Sigmoid colon (tissue), 6 donors: ENCODE measurements at regions not wholly inside any gene's neighbourhood (a gene's known extent, or its start where the extent isn't known, plus 50 kb on each side); places are given as distances from the start of the nearest gene placed in this dataset.

Experiments used
- DNase-seq: peaks from one replicate; pipeline ENCODE4 v3.0.0-alpha.2; 2019
- H3K27ac ChIP-seq, 4 donors: fragments of 200-600 bp; sonication (generic); one replicate each; pipeline ENCODE4 v1.5.1; 2016 to 2019; ENCODE audit warnings: mild to moderate bottlenecking in 1 of 4
- H3K27me3 ChIP-seq, 3 donors: fragments of 200-600 bp; sonication (generic); one replicate each; pipeline ENCODE4 v1.5.1; 2019; ENCODE audit warnings: mild to moderate bottlenecking in 1 of 3
- H3K36me3 ChIP-seq, 4 donors: fragments of 200-600 bp; sonication (generic); one replicate each; pipeline ENCODE4 v1.5.1; 2016 to 2019
- H3K4me1 ChIP-seq, 4 donors: fragments of 200-600 bp; sonication (generic); one replicate each; pipeline ENCODE4 v1.5.1; 2017 to 2019
- H3K4me3 ChIP-seq, 4 donors: fragments of 200-600 bp; sonication (generic); one replicate each; pipeline ENCODE4 v1.5.1; 2017 to 2019; ENCODE audit warnings: mild to moderate bottlenecking in 2 of 4, moderate library complexity in 1 of 4
- H3K9me3 ChIP-seq, 4 donors: fragments of 200-600 bp in 3 of 4; sonication (generic) in 3 of 4; one replicate each; pipeline versions ENCODE4 v1.5.1 to v1.6.1; 2013 to 2019
- EP300 ChIP-seq, 4 donors: sonication (generic); formaldehyde crosslinking; IDR thresholded peaks; one replicate each; pipeline ENCODE4 v1.6.1; 2017; ENCODE audit warnings: antibody characterized with exemption in 4 of 4
- POLR2A ChIP-seq, 2 donors: fragments of 450-650 bp; IDR thresholded peaks; one replicate each; pipeline ENCODE4 v1.6.1; 2016; ENCODE audit warnings: antibody characterized with exemption in 2 of 2, mild to moderate bottlenecking in 2 of 2, moderate library complexity in 2 of 2
- POLR2AphosphoS5 ChIP-seq, 4 donors: sonication (generic); formaldehyde crosslinking; IDR thresholded peaks; one replicate each; pipeline ENCODE4 v1.6.1; 2017; ENCODE audit warnings: antibody characterized with exemption in 4 of 4
- WGBS, 2 donors: extraction: QIAGEN DNeasy Blood & Tissue Kit; methylation state at CpG; one replicate each; pipeline ENCODE4 v1.1.7; 2013; 5-methylcytosine and 5-hydroxymethylcytosine counted together
- intact Hi-C: fragments of 100-400 bp; cut with DNase I; formaldehyde crosslinking; loops from one replicate; pipeline ENCODE4 v1.15.1; 2023
- TF ChIP-seq, protein P1 (sequence below), 4 experiments: fragments of 450-650 bp in 3 of 4; fragments of 200-600 bp in 1 of 4; IDR thresholded peaks; one replicate each; pipeline ENCODE4 v1.5.1; 2016 to 2019; ENCODE audit warnings: antibody characterized with exemption in 4 of 4, mild to moderate bottlenecking in 3 of 4, moderate library complexity in 2 of 4
- donor health status: healthy with polysubstance abuse.
- donor health status: healthy.

- 87 to 94% methylated on average over 5 of the region's 5 CpGs for WGBS, 2 donors
- Histone ChIP-seq H3K27ac (no peak overlapping the region), H3K36me3 (peaks cover 0 to 59% (median 9%) of the 10 kb centered on the region in 4 donors), H3K27me3 (no peaks in the 10 kb centered on the region), H3K4me1 (no peaks in the 10 kb centered on the region), H3K9me3 (no peaks in the 10 kb centered on the region), H3K4me3 (no peak overlapping the region)
- TF ChIP-seq, protein P1, sequence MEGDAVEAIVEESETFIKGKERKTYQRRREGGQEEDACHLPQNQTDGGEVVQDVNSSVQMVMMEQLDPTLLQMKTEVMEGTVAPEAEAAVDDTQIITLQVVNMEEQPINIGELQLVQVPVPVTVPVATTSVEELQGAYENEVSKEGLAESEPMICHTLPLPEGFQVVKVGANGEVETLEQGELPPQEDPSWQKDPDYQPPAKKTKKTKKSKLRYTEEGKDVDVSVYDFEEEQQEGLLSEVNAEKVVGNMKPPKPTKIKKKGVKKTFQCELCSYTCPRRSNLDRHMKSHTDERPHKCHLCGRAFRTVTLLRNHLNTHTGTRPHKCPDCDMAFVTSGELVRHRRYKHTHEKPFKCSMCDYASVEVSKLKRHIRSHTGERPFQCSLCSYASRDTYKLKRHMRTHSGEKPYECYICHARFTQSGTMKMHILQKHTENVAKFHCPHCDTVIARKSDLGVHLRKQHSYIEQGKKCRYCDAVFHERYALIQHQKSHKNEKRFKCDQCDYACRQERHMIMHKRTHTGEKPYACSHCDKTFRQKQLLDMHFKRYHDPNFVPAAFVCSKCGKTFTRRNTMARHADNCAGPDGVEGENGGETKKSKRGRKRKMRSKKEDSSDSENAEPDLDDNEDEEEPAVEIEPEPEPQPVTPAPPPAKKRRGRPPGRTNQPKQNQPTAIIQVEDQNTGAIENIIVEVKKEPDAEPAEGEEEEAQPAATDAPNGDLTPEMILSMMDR (IDR thresholded peaks at IDR 0.05) = no peak
- no peak for TF ChIP-seq POLR2AphosphoS5 (IDR thresholded peaks at IDR 0.05)
- no peak for TF ChIP-seq POLR2A (IDR thresholded peaks at IDR 0.05)
- intact Hi-C loops = no loop called here
- DNase-seq = no peak
These were observed 137.5 kb upstream of the PLEKHM1 start for GRCh38 chr17:45628019-45628418.

GRCh38 chr17:45631941-45632340 is 141.4 kb upstream of the PLEKHM1 start:
- H3K27me3 ChIP-seq = no peaks in the 10 kb centered on the region
- no peak for DNase-seq
- no peak overlapping the region for H3K4me3 ChIP-seq
- no peaks in the 10 kb centered on the region for H3K4me1 ChIP-seq
- H3K36me3 ChIP-seq = peaks cover 0 to 83% (median 9%) of the 10 kb centered on the region in 4 donors
- no peak overlapping the region for H3K27ac ChIP-seq
- WGBS, 2 donors = 96 to 97% methylated on average over 2 of the region's 2 CpGs
- intact Hi-C loops = no loop called here
- no peaks in the 10 kb centered on the region for H3K9me3 ChIP-seq
- TF ChIP-seq POLR2A (IDR thresholded peaks at IDR 0.05) (no peak), EP300 (IDR thresholded peaks at IDR 0.05) (no peak), POLR2AphosphoS5 (IDR thresholded peaks at IDR 0.05) (no peak)
- TF ChIP-seq, protein P1 (IDR thresholded peaks at IDR 0.05) = no peak

DNA sequence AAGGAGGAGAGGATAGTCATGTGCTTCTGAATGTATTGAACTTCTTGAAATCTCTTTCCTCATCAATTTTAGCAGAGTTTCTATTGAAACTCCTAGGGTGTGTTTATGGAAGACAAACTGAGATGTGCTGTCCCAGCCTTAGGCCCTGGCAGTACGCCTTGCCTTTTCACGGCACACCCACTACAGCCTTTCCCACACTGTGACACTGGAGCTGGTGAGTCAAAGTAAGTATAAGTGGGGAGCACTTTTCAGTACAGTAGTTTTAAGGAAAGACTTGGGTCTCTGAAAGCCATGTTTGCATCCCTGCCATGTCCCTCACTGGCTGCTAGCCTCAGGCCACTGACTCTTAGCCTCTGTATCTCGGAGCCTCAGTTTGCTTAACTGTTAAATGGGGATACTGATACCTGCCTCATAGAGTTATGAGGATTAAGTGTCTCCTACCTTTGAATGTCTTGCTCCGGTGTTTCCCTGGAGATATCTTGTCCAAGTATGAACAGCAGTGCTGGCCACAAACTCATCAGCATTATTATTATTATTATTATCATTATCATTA is 144.7 kb upstream of the CRHR1 start:
- Histone ChIP-seq H3K27ac (no peak overlapping the region), H3K4me1 (no peaks in the 10 kb centered on the region), H3K4me3 (no peak overlapping the region), H3K9me3 (no peaks in the 10 kb centered on the region), H3K36me3 (peaks cover 0 to 43% (median 3%) of the 10 kb centered on the region in 4 donors), H3K27me3 (no peaks in the 10 kb centered on the region)
- intact Hi-C loops = no loop called here
- WGBS, 2 donors = 91 to 92% methylated on average over 4 of the region's 4 CpGs
- TF ChIP-seq POLR2A (IDR thresholded peaks at IDR 0.05) = no peak
- TF ChIP-seq EP300 (IDR thresholded peaks at IDR 0.05) = no peak
- TF ChIP-seq, protein P1 (IDR thresholded peaks at IDR 0.05) = no peak
- TF ChIP-seq POLR2AphosphoS5 (IDR thresholded peaks at IDR 0.05) = no peak
- no peak for DNase-seq

- 14 to 21% methylated on average over 3 of the region's 3 CpGs for WGBS, 2 donors
- intact Hi-C loops = loop anchor here (1.0 kb wide), 1 partner anchor 192 kb away; no protein-coding TSS in a partner anchor
- no peaks in the 10 kb centered on the region for H3K4me1 ChIP-seq
- TF ChIP-seq EP300 (IDR thresholded peaks at IDR 0.05) = no peak
- TF ChIP-seq, protein P1 (IDR thresholded peaks at IDR 0.05) = peak; percentile 71 to 97 (median 92)
- no peaks in the 10 kb centered on the region for H3K9me3 ChIP-seq
- no peak overlapping the region for H3K4me3 ChIP-seq
- H3K27me3 ChIP-seq = no peaks in the 10 kb centered on the region
- DNase-seq = peak; percentile 73
- no peak overlapping the region for H3K27ac ChIP-seq
- peaks cover 0 to 37% (median 3%) of the 10 kb centered on the region in 4 donors for H3K36me3 ChIP-seq
These were observed 143.8 kb upstream of the CRHR1 start for GRCh38 chr17:45640141-45640850.
